ENCODE measurements at regions not wholly inside any gene's neighbourhood (a gene's known extent, or its start where the extent isn't known, plus 50 kb on each side); places are given as distances from the start of the nearest gene placed in this dataset.

GRCh38 chr16:35344012-35344762 is 1884.8 kb downstream of the TP53TG3F start:
- TF ChIP-seq EZH2 (IDR thresholded peaks at IDR 0.05) (no peak), POLR2AphosphoS5 (IDR thresholded peaks at IDR 0.05; ENCODE audit: borderline replicate concordance, low read depth, low read length) (no peak)
